GM20431 (cell line): ENCODE measurements at regions not wholly inside any gene's neighbourhood (a gene's known extent, or its start where the extent isn't known, plus 50 kb on each side); places are given as distances from the start of the nearest gene placed in this dataset.
"Not testable (repeated sequence)": the region's sequence is repeated elsewhere in the genome, so short reads cannot be mapped to it uniquely, and the experiment has no call there.

Source experiments
- in situ Hi-C: fragments of 300-500 bp; cut with MseI, MboI; formaldehyde crosslinking; loops from one replicate; pipeline ENCODE4 v1.15.0; 2020; ENCODE audit warnings: low sequenced_read_pairs; ENCODE audit not compliant: unreplicated experiment

DNA sequence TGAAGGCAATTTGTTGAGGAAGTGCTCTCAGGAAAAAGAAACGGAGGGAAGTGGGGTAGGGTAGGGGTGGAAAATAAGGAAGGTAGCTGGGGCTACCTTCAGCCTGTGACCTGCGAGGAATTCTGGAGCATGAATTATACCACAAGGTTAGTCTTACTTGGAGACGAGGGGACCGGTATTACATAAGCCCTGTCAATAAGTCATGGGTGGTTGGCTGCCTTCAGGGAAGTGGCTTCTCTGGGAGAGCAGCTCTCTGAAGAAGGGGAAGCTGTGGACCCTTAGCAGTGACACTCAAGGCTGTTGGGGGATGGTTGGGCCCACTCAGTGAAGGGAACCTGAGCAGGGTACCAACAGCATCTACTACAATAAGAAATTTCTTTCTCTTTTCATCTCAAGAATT, 111.3 kb downstream of the TNFSF18 start:
- in situ Hi-C loops: no loop called here

- in situ Hi-C loops: no loop called here
Measured at GRCh38 chr1:172940174-172940855, 110.4 kb downstream of the TNFSF18 start.

- in situ Hi-C loops: no loop called here
Measured at GRCh38 chr1:172941471-172941870, 109.3 kb downstream of the TNFSF18 start.

DNA sequence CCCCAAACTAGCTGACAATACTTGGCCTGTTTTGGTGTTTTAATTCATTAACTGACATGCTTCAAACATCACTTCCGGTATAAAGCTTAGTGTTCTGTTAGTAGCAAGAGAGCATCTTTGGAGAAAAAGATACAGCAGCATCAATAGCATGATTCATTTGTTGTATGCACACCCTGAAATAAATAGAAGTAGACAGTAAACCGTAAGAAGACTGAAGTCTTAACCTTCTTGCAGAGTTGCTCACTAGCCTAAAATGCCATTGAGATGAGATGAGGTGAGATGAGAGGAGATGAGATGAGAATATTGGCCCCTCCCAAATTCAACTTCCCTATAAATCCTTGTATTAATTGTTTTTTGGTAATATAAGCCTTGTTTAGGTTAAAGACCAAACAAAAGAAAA, 108.8 kb downstream of the TNFSF18 start:
- in situ Hi-C loops: no loop called here

- in situ Hi-C loops: not testable (repeated sequence)
Measured at GRCh38 chr1:172943138-172943537, 107.6 kb downstream of the TNFSF18 start.

GRCh38 chr1:172944931-172945330, 105.8 kb downstream of the TNFSF18 start:
- in situ Hi-C loops: no loop called here

DNA sequence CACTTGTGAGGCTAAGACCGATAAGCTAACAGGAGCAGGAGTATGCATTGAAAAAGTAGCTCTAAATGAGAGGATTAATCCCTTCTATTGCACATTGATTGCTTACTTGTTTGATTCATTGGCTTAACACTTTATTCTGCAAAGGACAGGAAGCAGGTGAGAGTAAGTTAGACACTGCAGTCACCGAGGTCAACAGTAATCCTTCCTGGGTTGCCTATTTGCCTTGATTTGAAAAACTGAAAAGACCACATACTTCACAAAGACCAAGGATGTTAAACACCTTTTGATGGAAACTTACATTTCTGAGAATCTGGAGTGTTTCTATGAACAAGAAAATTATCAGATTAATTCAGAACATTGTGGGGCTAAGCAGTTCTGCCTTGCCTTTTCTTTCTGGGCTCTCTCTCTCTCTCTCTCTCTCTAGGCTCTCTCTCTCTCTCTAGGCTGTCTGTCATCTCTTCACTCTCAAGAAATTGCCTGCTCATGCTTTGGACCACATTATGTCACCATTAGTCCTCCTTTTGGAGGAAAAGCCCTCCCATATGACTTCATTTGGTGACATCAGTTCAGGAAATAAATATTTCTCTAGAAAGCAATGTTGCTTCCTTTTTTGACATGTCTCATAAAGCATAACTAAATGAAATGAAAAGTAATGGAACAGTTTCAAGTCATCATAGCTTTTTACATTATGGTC, 103.8 kb downstream of the TNFSF18 start:
- in situ Hi-C loops: no loop called here

DNA sequence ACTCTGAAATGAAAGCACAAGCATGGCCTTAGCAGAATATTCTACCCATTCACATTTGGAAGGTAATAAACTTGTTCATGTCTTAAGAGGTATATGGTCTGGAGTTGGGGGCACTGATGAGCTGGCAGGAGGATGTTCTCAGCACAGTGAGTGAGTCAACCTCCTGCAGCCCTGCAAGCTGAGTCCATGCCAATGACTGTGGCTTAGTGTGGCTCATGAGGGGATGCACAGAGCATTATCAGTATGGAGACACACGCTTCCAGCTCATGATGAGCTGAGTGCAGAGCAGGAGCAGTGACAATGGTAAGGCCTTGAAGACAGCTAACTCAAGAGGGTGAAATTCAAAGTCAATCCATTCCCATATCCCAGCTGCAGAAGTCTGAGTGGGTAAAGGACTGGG, 102.3 kb downstream of the TNFSF18 start:
- in situ Hi-C loops: no loop called here

- in situ Hi-C loops: no loop called here
Measured at GRCh38 chr1:172949096-172949495, 101.6 kb downstream of the TNFSF18 start.

- in situ Hi-C loops: no loop called here
Measured at GRCh38 chr1:172950528-172950927, 100.2 kb downstream of the TNFSF18 start.

DNA sequence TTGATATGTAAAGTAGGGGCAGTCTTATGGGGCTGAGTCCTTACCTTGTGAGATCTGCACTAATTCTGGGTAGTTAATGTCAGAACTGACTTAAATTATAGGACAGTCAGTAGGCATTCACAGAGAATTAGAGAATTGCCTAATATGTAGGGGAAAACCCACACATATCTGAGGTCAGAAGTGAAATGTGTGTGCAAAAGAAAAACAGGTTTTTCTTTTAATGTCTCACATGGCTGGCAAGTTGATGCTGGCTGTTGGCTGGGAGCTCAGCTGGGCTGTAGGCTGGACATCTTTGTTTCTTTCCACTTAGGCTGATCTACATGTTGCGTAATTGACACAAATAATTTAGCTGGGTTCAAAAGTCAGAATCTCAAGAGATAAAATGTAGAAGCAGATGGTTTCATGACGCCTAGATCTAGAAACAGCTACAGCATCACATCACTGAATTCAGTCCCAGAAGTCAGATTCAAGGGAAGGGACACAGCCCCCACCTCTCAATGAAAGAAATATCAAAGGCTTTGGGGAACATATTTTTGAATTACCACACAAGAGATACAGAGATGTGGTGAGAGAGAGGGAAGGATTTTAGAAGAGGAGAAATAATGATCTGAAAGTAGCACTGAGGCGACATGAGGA, 98.9 kb downstream of the TNFSF18 start:
- in situ Hi-C loops: no loop called here

DNA sequence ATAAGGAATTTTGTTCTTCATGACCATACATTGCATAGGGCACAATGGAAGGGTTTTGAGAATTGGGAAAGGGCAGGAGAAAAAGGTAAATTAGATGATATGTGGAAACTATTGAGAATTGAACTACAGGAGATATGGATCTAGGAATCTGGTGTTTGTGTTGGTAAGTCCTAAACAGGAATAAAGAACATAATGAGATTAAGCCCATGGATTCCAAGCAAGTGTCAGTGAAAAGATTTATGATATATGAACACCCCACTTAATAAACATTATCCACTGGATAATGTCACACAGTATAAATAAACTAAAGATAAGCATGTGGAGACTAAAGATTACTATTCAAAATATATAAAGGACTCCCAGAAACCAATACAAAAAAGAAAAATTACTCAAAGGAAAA, 98.2 kb downstream of the TNFSF18 start:
- in situ Hi-C loops: no loop called here

- in situ Hi-C loops: no loop called here
Measured at GRCh38 chr1:172954476-172955150, 96.1 kb downstream of the TNFSF18 start.

DNA sequence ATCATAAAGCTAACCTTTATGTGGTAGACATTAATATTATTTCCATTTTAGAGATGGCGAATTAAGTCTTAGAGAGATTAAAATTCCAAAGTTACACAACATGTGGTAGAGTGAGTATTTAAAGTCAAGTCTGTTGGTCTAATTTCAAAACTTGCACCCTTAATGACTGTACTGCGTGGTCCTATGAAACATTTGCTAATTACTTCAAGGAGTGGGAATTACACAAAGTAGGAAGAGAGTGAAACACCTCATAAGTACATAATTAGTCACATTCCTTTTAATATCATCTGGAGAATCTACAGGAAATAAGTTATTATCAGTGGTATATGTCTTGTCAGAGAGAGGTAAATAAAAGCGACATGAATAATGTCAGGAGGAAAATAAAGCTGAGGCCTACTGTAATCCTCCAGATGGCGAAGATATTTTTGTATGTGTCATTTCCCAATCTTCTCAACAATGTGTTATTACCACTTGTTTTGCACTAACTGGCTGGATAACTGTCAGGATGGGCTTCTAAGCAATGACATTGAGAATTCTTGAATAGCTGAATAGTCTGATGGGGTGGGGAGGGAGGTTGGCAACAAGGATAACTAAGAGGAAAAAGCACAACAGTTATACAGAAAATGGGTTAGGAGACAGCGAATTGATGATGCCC, 95.5 kb downstream of the TNFSF18 start:
- in situ Hi-C loops: no loop called here

DNA sequence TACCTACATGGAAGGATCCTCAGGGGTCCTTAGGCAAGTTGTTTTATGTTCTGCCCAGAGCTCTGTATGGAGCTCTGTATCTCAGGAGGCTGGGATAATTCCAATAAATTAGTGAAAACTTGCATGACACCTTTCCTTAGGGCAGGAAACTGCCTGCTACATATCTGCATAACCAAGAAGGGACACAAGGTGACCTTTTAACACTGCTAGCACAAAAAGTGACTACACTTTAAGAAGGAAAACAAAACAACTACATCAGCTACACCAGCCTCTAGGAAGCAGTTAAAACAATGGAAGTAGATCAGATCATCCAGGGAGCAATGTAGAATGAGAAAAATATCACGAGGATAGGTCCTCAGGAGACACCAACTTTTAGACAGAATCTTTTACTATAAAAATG, 93.9 kb downstream of the TNFSF18 start:
- in situ Hi-C loops: no loop called here

GRCh38 chr1:172957491-172957890, 93.2 kb downstream of the TNFSF18 start:
- in situ Hi-C loops: no loop called here

GRCh38 chr1:172959571-172959970, 91.2 kb downstream of the TNFSF18 start:
- in situ Hi-C loops: no loop called here

DNA sequence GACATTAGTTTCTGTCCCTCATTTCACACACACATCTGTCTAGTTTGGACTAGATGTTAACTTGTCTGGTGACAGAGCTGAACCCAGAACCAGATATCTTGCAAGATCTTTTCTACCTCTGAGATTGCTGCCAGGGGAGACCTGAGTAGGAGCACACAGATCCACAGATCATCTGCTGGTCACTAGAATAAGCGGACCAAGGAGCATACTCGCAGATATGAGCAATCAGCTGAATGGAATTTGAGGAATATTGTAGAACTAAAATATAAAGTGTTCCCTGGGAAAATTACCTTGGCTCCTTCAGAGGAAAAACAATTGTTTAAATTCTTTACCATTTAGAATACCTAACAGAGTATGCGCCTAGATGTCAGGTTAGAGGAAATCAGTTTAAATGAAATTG, 90.7 kb downstream of the TNFSF18 start:
- in situ Hi-C loops: no loop called here

- in situ Hi-C loops: no loop called here
Measured at GRCh38 chr1:172960454-172961208, 90.1 kb downstream of the TNFSF18 start.

DNA sequence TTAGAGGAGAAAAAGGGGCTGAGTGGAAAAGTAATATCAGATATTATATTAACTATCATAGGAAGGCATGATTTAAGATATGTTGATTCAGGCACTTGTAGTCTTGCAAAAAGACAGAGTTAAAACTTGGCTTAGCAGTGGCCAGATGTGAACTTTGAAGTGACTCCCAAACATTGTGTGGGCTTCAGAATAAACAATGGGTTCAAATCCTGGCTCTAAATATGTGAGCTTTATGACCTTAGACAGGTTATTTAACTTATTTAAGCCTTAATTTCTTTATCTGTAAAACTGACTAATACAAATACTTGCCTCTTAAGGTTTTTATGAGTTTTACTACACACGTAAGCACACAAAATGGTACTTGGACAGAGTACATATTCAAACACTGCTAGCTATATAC, 85.9 kb downstream of the TNFSF18 start:
- in situ Hi-C loops: no loop called here
